Activated gamma-delta T cell (primary cell): ENCODE measurements at regions not wholly inside any gene's neighbourhood (a gene's known extent, or its start where the extent isn't known, plus 50 kb on each side); places are given as distances from the start of the nearest gene placed in this dataset.
A peak's percentile ranks its signal among the peaks of the same experiment; 100 is the strongest.

Experiments
- DNase-seq: peaks from one replicate; lab custom pipeline; 2025; lab: John Stamatoyannopoulos, UW

- DNase-seq, result no peak
These were observed 95.2 kb upstream of the CTNNB1 start for GRCh38 chr3:41104147-41104546.

GRCh38 chr3:41106691-41107090, 92.6 kb upstream of the CTNNB1 start:
- DNase-seq, result no peak

GRCh38 chr3:41111011-41111410, 88.3 kb upstream of the CTNNB1 start:
- DNase-seq, result no peak

GRCh38 chr3:41112466-41112865, 86.8 kb upstream of the CTNNB1 start:
- no peak for DNase-seq

GRCh38 chr3:41115069-41115468, 84.2 kb upstream of the CTNNB1 start:
- no peak for DNase-seq

GRCh38 chr3:41116851-41117250, 82.5 kb upstream of the CTNNB1 start:
- DNase-seq, result no peak

- DNase-seq, result peak; percentile 50
These were observed 81.9 kb upstream of the CTNNB1 start for GRCh38 chr3:41117398-41117870.

DNA sequence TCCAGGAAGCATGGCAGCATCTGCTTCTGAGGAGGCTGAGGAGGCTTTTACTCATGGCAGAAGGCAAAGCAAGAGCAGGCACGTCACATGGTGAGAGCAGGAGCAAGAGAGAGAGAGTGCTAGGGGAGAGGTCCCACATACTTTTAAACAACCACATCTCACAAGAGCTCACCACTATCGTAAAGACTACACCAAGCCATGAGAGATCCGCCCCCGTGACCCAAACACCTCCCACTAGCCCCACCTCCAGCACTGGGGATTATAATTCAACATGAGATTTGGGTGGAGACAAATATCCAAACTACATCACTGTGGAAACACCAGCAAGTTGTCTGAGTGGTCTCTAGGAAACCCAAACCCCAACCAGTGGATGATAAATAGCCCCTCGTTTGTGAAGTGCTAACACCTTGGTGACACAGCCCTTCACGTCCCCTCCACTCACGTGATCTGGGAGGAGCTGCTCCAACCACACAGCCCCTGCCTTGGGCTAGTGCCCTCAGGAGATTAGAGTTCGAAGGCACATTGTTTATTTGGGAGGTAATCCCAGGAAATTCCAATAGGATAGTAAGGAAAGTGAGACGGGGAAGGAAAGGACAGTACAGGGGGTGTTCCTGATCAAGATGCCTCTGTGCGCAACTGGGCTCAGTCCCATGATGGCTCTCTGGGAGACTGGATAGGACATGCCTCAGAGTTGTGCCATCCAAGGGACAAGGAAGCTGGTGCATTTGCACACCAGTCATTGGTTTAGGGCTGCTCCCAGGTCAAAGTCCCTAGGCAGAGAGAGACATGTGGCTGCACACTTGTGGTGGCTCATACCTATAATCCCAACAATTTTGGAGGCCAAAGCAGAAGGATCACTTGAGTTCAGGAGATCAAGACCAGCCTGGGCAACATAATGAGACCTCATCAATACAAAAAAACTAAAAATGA, 80.6 kb upstream of the CTNNB1 start:
- DNase-seq, result no peak

- DNase-seq, result no peak
These were observed 78.8 kb upstream of the CTNNB1 start for GRCh38 chr3:41120460-41120859.

DNA sequence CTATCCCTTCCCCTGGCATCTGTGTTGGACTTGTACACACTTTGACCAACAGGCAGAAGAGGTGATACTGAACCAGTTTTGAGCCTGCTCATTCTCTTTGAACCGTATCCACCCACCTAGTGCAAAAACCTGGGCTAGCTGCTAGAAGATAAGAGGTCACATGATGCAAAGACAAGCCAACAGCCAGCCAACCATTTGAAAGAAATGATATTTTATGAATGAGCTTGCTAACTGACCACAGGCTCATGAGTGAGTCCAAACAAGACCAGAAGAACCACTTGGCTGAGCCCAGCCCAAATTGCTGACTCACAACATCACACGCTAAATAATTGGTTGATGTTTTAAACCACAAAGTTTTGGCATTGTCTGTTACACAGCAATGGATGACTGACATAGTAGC, 74.0 kb upstream of the CTNNB1 start:
- no peak for DNase-seq

DNA sequence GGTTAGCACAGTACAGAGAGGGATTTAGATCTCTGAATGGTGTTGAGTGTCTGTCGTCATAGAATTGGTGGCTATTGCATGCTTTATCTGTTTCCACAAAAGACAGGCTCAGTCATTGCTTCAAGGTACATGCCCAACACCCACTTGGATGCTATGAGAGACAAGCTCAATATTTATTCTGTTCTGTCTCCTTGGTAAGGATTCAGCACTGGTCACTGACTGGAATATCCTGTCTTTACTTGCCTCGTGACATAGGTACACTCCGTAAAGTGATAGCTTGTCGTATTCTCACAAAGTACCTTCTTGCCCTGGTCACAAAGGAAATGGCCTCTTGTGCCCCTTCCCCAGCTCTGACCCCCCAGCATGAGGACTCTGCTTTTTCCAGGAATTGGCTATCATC, 72.8 kb upstream of the CTNNB1 start:
- DNase-seq, result no peak

GRCh38 chr3:41126961-41127360, 72.3 kb upstream of the CTNNB1 start:
- DNase-seq, result no peak

GRCh38 chr3:41127414-41127813, 71.9 kb upstream of the CTNNB1 start:
- no peak for DNase-seq

DNA sequence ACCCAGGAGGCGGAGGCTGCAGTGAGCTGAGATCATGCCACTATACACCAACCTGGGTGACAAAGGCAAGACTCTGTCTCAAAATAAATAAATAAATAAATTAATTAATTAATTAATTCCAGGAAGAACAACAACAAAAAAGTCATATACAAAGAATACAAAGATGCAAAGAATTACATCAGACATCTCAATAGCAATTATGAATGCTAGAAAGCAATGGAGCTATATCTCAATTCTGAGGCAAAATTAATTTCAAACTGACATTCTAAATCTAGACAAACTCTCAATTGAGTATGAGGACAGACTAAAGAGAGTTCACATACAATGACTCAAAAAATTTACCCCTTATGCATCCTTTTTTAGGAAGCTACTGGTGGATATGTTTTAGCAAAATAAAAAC, 69.6 kb upstream of the CTNNB1 start:
- DNase-seq, result no peak

DNA sequence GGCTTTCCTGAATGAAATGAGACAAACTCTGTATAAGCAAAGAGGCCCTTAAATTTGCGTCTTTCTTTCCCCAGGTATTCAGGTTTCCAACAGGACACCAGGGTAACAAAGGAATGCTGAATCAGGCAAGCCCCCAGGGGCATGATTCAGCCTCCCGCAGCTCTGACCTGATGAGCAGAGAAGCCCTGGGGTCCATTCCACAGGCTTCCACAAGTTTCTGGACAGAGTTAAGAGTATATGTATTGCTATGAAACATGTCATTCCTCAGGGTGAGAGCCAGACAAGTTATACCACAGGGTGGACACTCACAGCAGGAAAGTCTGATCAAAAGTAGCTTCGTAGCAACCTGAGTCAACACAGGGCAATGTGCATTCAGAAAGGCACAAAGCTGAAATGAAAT, 68.1 kb upstream of the CTNNB1 start:
- DNase-seq, result no peak

DNA sequence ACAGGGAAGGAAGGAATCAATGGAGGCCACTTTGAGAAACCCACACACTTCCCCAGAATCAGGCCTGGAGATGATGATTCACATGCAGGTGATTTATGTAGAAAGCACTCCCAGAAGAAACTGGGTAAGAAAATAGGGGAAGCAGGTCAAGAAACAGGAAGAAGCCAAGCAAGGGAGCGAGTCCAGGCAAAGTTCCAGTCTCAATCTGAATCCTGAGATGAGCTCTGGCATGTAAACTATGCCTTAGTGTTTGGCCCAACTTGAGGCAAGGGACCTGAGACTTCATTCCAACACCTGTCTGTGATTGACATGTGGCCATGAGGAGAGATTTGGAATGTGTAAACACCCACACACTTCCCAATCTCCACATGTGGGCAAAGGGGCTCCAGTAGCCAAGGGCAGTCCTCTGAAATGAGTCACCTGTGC, 61.6 kb upstream of the CTNNB1 start:
- DNase-seq, result no peak

DNA sequence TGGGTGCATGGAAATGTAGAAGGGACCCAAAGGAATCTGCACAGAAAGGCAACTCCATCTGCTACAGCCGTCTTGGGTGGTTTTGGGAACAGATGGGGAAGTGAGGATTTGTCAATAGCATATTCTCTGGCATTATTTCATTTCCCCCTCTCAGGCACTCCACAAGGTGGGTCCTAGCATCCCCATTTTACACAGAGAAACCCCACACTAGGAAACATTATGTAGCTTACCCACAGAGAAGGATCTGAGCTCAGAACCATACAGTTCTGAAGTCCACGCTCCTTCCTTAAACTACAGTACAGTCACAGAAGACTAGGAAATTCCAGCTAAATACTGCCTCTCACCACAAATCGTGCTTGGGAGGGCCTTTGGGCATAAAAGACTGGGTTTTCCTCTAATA, 61.2 kb upstream of the CTNNB1 start:
- DNase-seq, result no peak

GRCh38 chr3:41138601-41139000, 60.7 kb upstream of the CTNNB1 start:
- DNase-seq, result no peak

- DNase-seq, result no peak
These were observed 59.1 kb upstream of the CTNNB1 start for GRCh38 chr3:41140242-41140641.

DNA sequence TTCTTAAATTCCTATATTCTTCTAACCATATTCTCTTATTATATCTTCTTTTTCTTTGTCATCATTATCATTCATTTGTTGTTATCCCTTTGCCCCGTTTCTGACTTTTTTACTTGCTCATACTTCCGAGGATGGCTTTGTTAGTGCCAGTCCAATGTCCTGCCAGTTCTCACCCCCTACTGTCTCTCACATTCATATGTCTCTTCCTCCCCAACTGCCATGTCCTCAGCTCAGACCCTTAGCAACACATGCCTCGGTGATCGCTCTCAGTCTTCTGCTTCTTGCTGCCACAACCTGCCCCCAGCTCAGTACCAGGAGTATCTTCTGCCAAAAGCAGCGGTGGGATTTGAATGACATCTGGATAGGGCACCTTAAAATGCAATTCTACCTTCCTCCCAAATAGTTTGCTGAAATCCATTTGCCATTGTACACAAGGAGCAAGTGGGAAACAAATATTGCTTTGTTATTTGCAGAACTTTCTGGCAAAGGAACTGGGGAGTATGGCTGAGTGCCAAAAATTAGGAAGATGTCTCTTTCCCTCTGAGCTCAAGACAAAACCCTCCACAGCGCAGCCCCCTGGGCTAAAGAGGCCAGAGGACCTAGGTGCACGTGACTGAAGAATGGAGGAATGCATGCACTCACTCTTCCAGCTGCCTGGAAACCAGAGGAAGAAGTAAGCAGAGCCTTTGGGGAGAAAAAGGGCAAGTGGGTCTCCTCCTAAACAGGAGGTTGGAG, 57.7 kb upstream of the CTNNB1 start:
- DNase-seq, result no peak

DNA sequence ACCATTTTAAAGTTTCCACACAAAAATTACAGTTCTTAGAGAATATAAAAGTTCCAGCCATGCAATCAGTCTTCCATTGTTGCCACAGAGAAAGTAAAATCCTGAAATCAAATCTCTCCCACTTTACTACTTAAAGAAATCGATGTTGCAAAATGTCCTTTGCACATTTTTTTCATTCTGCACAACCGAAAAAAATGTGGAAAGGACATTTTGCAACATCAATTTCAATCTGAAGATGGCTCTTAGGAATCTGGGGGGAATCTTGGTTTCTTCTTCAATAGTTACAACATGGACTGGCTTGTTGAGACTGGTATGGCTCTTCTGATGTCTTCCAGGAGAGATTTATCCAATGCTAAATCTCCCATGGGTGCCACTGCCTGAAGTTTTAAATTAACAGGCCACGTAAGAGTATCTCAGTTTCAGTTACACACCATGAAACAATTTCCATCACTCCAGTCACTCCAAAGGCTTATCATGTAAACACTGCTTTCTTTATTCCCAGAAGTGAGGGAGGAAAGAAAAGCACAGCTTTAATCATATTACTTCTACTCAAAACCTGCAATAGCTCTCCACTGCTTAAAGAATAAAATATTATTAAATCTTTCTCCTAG, 55.8 kb upstream of the CTNNB1 start:
- DNase-seq, result no peak

GRCh38 chr3:41144631-41145030, 54.7 kb upstream of the CTNNB1 start:
- DNase-seq, result no peak

- no peak for DNase-seq
These were observed 50.8 kb upstream of the CTNNB1 start for GRCh38 chr3:41148478-41148877.
